Naive thymus-derived CD8-positive, alpha-beta T cell (primary cell): ENCODE measurements at regions not wholly inside any gene's neighbourhood (a gene's known extent, or its start where the extent isn't known, plus 50 kb on each side); places are given as distances from the start of the nearest gene placed in this dataset.

Source experiments
- ATAC-seq, 2 donors: fragments of 150-1000 bp; cut with Tn5 transposase in 1 of 2; sonication (Bioruptor Pico), chemical (Tn5 transposase) in 1 of 2; 1 replicate in 1 of 2; 2 replicates in 1 of 2; pipeline ENCODE4 v1.10.0; 2021; ENCODE audit warnings: mild to moderate bottlenecking in 2 of 2, moderate library complexity in 2 of 2
- POLR2A ChIA-PET: fragments of 350-600 bp; sonication (Branson Sonifier 250); formaldehyde crosslinking; loops from one replicate; lab custom pipeline; 2021; ENCODE audit warnings: antibody characterized with exemption; lab: Charles Lee
- DNase-seq, 10 donors: peaks; one replicate each; pipeline versions ENCODE4 v3.0.0 to v3.0.0-alpha.2; 2020 to 2022
- H3K27ac Mint-ChIP-seq, 10 donors: one replicate each; pipeline ENCODE4 v1.8.0; 2020 to 2022; ENCODE audit warnings: mild to moderate bottlenecking in 10 of 10, mixed read lengths in 10 of 10, moderate library complexity in 4 of 10, inconsistent platforms in 1 of 10
- H3K27me3 Mint-ChIP-seq, 5 donors: one replicate each; pipeline ENCODE4 v1.8.0; 2021 to 2022; ENCODE audit warnings: mixed read lengths in 5 of 5
- H3K36me3 Mint-ChIP-seq, 3 donors: one replicate each; pipeline ENCODE4 v1.8.0; 2020 to 2022; ENCODE audit warnings: mixed read lengths in 3 of 3, mild to moderate bottlenecking in 2 of 3, inconsistent platforms in 1 of 3
- H3K4me1 Mint-ChIP-seq, 4 donors: one replicate each; pipeline ENCODE4 v1.8.0; 2021 to 2022; ENCODE audit warnings: mixed read lengths in 4 of 4
- H3K4me3 Mint-ChIP-seq, 10 donors: one replicate each; pipeline ENCODE4 v1.8.0; 2020 to 2022; ENCODE audit warnings: mild to moderate bottlenecking in 10 of 10, mixed read lengths in 10 of 10, moderate library complexity in 6 of 10, inconsistent platforms in 1 of 10
- H3K9me3 Mint-ChIP-seq, 9 donors: one replicate each; pipeline ENCODE4 v1.8.0; 2020 to 2022; ENCODE audit warnings: mixed read lengths in 9 of 9, mild to moderate bottlenecking in 3 of 9, inconsistent platforms in 1 of 9, moderate library complexity in 1 of 9

DNA sequence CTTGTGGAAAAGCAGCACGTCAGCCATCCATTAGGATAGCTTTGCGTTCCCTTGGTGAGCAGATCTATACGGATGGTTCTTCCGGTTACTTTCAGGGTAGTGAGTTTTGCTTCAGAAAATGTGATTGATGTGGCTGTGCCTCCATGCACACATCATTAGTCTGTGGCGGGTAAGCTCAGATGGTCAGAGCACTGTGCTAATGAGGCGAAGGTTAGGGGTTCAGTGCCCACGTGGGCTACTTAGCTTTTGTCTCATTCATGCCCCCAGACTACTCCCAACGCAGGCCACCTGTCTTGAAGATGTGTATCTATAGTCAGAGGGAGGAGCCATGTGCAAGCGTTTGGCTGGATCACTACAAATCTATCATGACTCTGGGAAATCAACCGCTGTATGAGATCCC, 322.8 kb upstream of the POU3F3 start:
- H3K27me3 Mint-ChIP-seq, result peaks cover 0 to 19% (median 0%) of the 10 kb centered on the region in 5 donors
- no peaks in the 10 kb centered on the region for H3K36me3 Mint-ChIP-seq
- no peak overlapping the region for H3K27ac Mint-ChIP-seq
- H3K9me3 Mint-ChIP-seq, result peaks cover 0 to 15% (median 2%) of the 10 kb centered on the region in 9 donors
- no peak overlapping the region for H3K4me3 Mint-ChIP-seq
- ATAC-seq (no peak), DNase-seq (no peak)
- POLR2A ChIA-PET, result no interaction called here
- no peaks in the 10 kb centered on the region for H3K4me1 Mint-ChIP-seq

DNA sequence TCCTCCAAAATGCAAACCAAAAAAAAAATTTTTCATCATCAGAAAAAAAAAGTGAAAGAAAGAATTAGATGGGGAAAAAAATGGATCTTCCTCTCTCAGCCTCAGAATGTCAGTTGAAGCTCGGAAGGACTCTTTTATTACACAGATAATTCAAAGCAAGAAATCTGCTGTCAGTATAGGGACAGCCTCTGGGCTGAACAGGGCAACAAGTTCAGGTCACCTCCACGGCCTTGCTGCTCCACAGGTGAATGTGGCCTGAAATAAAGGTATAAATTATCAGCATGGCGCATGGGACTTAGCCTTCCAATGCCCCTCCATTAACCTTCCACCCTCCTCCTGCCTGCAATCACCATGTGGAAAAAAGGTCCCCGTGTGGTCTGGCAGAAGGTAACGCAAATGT, 316.8 kb upstream of the POU3F3 start:
- H3K27me3 Mint-ChIP-seq, result peaks cover 0 to 3% (median 0%) of the 10 kb centered on the region in 5 donors
- POLR2A ChIA-PET, result no interaction called here
- no peak overlapping the region for H3K27ac Mint-ChIP-seq
- H3K4me1 Mint-ChIP-seq, result peaks cover 0 to 8% (median 0%) of the 10 kb centered on the region in 4 donors
- H3K9me3 Mint-ChIP-seq, result peaks cover 0 to 2% (median 0%) of the 10 kb centered on the region in 9 donors
- DNase-seq, result no peak
- ATAC-seq, result no peak
- no peaks in the 10 kb centered on the region for H3K36me3 Mint-ChIP-seq
- no peak overlapping the region for H3K4me3 Mint-ChIP-seq

DNA sequence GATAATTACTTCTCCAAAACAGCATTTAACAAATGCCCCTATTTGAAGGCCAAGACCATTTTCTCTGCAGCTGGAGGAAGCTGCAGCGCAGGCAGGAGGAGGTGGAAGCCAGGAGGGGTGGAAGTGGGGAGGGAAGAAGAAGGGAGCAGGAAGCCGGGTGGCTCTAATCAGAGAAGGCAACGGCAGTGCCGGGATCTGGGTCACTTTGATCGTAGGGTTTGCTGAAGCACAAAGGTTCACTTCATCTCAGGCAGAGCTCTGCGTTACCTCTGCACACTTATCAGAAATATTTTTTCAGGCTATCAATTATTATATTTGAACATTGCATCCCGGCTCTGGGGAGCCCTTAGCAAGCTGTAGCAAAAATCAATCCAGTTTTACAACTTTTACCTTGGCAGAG, 315.8 kb upstream of the POU3F3 start:
- no peak for ATAC-seq

DNA sequence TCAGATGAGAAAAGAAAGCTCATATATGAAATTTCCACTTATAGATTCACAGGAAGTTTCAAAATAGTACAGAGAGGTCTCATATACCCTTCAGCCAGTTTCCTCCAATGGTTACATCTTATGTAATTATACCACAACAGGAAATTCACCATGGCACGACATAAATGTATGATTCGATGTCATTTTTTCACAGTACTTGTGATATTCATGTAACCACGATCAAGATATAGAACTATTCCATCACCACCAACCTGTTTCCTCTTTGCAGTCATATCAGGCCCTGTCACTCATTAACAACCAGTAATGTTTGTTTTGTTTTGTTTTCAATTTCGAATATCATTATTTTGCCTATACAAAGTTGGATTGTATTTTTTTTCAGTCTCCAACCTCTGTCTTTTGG, 314.3 kb upstream of the POU3F3 start:
- DNase-seq (no peak), ATAC-seq (no peak)
- Mint-ChIP-seq H3K27ac (peak overlapping the region in 1 of 10 donors; percentile 25), H3K4me3 (no peak overlapping the region), H3K36me3 (no peaks in the 10 kb centered on the region), H3K9me3 (peaks cover 0 to 3% (median 0%) of the 10 kb centered on the region in 9 donors), H3K4me1 (peaks cover 0 to 8% (median 0%) of the 10 kb centered on the region in 4 donors), H3K27me3 (no peaks in the 10 kb centered on the region)
- POLR2A ChIA-PET, result no interaction called here

More for the DNA sequence above, 315.8 kb upstream of the POU3F3 start:
- Mint-ChIP-seq H3K4me3 (no peak overlapping the region), H3K9me3 (peaks cover 0 to 3% (median 0%) of the 10 kb centered on the region in 9 donors), H3K27ac (no peak overlapping the region), H3K27me3 (peaks cover 0 to 1% (median 0%) of the 10 kb centered on the region in 5 donors), H3K4me1 (peaks cover 0 to 8% (median 0%) of the 10 kb centered on the region in 4 donors), H3K36me3 (no peaks in the 10 kb centered on the region)
- POLR2A ChIA-PET, result no interaction called here
- DNase-seq, result no peak

DNA sequence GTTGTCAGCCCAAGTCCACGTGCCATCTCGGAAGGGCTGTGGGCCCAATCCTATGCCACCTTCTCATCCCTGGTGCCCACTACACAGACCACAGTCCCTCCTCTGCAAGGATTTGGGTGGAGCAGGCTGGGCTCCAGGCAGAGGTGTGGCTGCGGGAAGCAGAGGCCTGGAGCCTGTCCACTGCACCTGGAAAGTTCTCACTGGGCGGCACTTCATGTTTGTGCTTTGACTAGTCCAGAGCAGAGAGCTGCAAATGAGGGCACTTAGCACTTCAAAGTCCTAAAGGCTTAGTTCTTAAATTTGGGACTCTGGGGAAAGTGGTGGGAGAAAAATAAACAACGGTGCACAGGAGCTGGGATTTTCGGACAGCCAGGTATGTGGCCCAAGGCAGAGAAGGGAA, 308.9 kb upstream of the POU3F3 start:
- ATAC-seq, result no peak
- no peak overlapping the region for H3K27ac Mint-ChIP-seq
- peaks cover 0 to 2% (median 0%) of the 10 kb centered on the region in 5 donors for H3K27me3 Mint-ChIP-seq
- POLR2A ChIA-PET, result no interaction called here
- H3K9me3 Mint-ChIP-seq, result peaks cover 0 to 3% (median 0%) of the 10 kb centered on the region in 9 donors
- no peaks in the 10 kb centered on the region for H3K36me3 Mint-ChIP-seq
- no peak for DNase-seq
- H3K4me1 Mint-ChIP-seq, result peaks cover 0 to 1% (median 0%) of the 10 kb centered on the region in 4 donors
- no peak overlapping the region for H3K4me3 Mint-ChIP-seq

DNA sequence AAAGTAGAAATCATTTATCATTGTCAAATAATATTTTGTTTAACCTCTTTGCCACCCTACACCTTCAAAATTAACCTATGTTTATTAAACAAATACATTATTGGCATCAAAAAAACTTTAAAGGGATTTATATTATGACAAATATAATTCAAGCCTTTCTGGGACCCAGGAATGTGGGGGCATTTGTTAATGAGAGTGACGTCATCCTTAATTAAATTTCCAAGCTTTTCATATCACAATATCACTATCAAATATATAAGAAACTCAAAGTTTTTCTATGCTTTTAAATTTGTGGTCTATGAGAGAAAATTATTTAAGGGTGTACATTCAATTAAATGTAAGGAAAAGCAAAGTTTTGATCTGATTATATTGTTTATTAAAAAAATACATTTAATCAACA, 307.4 kb upstream of the POU3F3 start:
- Mint-ChIP-seq H3K4me1 (peaks cover 0 to 1% (median 0%) of the 10 kb centered on the region in 4 donors), H3K27me3 (peaks cover 0 to 3% (median 0%) of the 10 kb centered on the region in 5 donors), H3K9me3 (peaks cover 0 to 3% (median 0%) of the 10 kb centered on the region in 9 donors), H3K36me3 (no peaks in the 10 kb centered on the region), H3K27ac (no peak overlapping the region), H3K4me3 (no peak overlapping the region)
- ATAC-seq (no peak), DNase-seq (no peak)
- POLR2A ChIA-PET, result no interaction called here

DNA sequence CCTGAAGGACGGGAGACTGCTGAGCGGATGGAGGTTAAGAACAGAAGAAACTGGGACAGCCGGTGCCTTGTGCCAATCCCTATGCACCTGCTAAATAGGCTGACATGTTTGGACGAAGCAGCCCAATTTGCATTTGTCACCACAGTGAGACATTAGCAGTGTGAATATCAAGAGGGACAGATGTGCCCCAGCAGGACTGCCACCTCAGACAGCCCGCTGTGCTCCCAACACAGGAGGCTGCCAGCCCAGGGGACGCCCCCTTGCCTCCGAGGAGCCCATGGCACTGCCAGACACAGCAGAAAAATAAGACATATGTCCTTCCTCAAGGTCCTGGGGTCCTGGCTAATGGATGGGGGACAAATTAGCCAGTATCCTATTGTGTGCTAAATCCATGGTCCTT, 306.7 kb upstream of the POU3F3 start:
- DNase-seq, result no peak
- POLR2A ChIA-PET, result no interaction called here
- Mint-ChIP-seq H3K9me3 (peaks cover 0 to 2% (median 0%) of the 10 kb centered on the region in 9 donors), H3K27ac (no peak overlapping the region), H3K27me3 (peaks cover 0 to 3% (median 0%) of the 10 kb centered on the region in 5 donors), H3K36me3 (no peaks in the 10 kb centered on the region), H3K4me3 (no peak overlapping the region), H3K4me1 (peaks cover 0 to 1% (median 0%) of the 10 kb centered on the region in 4 donors)
- no peak for ATAC-seq

DNA sequence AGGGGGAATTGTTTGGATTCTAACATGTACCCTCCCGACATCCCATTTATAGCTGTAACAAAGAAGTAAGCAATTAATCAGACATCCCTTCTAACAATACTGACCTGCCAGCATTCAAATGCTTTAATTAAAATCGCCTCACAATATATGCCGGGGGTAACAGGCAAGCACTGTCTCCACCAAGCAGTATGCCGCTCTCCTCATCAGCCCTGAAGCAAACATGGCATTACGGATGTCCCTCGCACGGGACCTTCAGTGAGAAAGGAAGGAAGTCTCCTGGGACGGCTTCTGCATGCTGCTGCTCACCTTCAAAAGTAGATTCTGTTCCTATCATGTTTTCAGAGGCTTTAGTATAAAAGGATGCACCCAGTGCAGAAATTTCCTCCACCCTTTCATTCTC, 292.7 kb upstream of the POU3F3 start:
- Mint-ChIP-seq H3K27me3 (peaks cover 2 to 18% (median 7%) of the 10 kb centered on the region in 5 donors), H3K9me3 (peaks cover 0 to 8% (median 0%) of the 10 kb centered on the region in 9 donors), H3K4me1 (no peaks in the 10 kb centered on the region), H3K36me3 (no peaks in the 10 kb centered on the region), H3K27ac (peak overlapping the region in 1 of 10 donors; percentile 10), H3K4me3 (no peak overlapping the region)
- POLR2A ChIA-PET, result no interaction called here
- DNase-seq (no peak), ATAC-seq (no peak)

DNA sequence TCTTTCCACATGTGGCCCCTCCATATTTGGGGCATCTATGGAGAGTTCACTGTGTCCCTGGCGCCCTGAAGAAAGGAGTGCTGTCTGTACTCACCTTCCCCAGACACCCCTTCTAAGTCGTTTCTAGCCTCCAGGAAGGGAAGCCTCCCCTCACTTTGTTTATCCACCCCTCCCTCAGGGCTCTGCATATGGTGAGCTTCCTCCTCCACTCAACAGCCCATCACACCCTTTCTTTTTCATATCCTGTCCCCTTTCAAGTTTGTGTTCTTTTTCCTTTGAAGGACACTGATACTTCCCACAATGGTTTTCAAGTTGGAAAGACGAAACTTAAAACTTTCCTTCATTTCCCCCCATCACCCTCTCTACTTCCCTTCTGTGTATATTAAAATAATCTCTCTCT, 291.4 kb upstream of the POU3F3 start:
- H3K9me3 Mint-ChIP-seq, result peaks cover 0 to 8% (median 0%) of the 10 kb centered on the region in 9 donors
- ATAC-seq, result no peak

DNA sequence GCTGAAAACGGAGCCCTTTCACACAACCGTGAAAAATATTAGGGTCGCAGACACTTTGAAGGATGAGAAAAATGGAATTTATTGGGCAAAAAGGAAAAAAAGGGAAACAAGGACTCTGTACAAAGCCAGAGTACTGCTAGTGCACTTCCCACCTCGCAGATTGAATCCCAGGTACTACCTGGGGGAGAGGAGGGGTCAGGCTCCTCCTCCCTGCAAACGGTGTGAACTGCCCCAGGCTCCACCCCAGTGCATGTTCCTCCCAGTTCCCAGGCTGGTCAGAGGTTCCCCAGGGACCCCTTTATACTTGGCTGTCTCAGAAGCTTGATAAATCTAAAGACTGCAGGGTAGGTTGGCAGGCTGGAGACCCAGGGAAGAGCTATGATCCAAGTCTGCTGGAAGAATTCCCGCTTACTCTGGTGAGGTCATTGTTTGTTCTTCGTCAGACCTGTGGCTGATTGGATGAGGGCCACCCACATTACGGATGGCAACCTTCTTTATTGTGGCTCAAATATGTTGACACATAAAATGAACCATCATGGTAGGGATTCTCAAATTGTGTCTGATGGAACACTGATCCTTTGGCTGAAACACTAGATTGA, 290.4 kb upstream of the POU3F3 start:
- no peak for DNase-seq
- ATAC-seq, result no peak
- Mint-ChIP-seq H3K36me3 (no peaks in the 10 kb centered on the region), H3K4me3 (no peak overlapping the region), H3K4me1 (no peaks in the 10 kb centered on the region), H3K27me3 (peaks cover 0 to 18% (median 5%) of the 10 kb centered on the region in 5 donors), H3K27ac (no peak overlapping the region), H3K9me3 (peaks cover 0 to 8% (median 0%) of the 10 kb centered on the region in 9 donors)
- POLR2A ChIA-PET, result no interaction called here

More for the DNA sequence above, 291.4 kb upstream of the POU3F3 start:
- Mint-ChIP-seq H3K27me3 (peaks cover 2 to 18% (median 5%) of the 10 kb centered on the region in 5 donors), H3K36me3 (no peaks in the 10 kb centered on the region), H3K4me1 (no peaks in the 10 kb centered on the region), H3K27ac (no peak overlapping the region), H3K4me3 (no peak overlapping the region)
- DNase-seq, result no peak
- POLR2A ChIA-PET, result no interaction called here

DNA sequence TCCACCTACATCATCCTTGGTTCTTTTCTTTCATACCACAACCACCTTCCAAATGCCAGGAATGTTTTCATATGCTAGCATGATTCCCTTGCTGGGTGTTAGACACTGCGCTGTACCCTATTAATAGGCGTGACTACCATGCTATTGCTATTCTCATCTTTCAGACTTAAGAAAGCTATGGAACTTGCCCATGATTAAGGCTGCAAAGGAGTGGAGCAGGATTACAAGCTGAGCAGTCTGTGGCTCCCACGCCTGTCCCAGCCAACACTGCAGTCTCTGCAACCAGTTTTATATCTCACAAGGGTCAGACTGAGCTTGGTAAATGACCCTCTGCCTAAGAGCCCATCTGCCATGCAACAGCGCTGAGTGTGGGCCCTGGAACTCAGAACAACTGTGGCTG, 285.7 kb upstream of the POU3F3 start:
- H3K4me3 Mint-ChIP-seq, result no peak overlapping the region
- peaks cover 0 to 4% (median 3%) of the 10 kb centered on the region in 5 donors for H3K27me3 Mint-ChIP-seq
- no peaks in the 10 kb centered on the region for H3K36me3 Mint-ChIP-seq
- ATAC-seq, result no peak
- peaks cover 0 to 3% (median 0%) of the 10 kb centered on the region in 4 donors for H3K4me1 Mint-ChIP-seq
- H3K9me3 Mint-ChIP-seq, result peaks cover 0 to 8% (median 0%) of the 10 kb centered on the region in 9 donors
- POLR2A ChIA-PET, result no interaction called here
- DNase-seq, result no peak
- H3K27ac Mint-ChIP-seq, result no peak overlapping the region

DNA sequence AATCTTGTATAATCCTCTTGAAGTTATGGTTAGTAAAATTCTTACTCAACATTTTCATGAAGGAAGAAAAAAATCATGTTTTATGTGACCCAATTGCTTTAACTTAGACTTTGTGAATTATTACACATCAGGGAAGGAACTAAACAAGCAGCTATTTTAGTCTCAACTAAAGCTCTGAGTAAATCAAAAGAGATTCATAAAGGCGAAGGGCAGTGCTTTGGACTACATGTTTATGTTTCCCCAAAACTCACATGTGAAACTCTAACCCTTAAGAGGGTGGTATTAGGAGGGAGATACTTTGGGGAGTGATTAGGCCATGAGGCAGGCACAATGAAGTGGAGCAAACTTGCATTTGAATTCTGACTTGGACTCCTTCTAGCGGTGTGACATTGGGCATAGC, 283.7 kb upstream of the POU3F3 start:
- peaks cover 0 to 3% (median 0%) of the 10 kb centered on the region in 4 donors for H3K4me1 Mint-ChIP-seq
- ATAC-seq (no peak), DNase-seq (no peak)
- H3K4me3 Mint-ChIP-seq, result no peak overlapping the region
- POLR2A ChIA-PET, result no interaction called here
- peaks cover 0 to 2% (median 0%) of the 10 kb centered on the region in 9 donors for H3K9me3 Mint-ChIP-seq
- no peaks in the 10 kb centered on the region for H3K36me3 Mint-ChIP-seq
- no peaks in the 10 kb centered on the region for H3K27me3 Mint-ChIP-seq
- H3K27ac Mint-ChIP-seq, result no peak overlapping the region

DNA sequence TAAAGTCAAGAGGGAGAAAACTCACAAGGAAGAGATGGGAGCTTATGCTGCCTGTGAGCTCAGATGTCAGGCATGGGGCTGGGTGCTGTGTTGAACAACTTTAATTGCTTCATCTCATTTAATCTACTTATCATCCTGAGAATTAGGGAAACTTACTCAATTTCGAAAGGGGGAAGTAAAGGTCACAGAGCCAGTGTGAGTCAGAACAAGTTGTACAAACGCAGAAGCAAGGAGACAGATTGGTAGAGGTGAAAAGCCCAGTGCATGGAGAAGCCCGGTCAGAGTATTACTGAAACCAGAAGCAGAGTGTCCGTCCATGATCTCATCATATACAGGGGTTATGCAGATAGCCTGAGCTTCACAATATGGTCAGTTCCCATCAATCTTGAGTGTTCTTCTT, 281.1 kb upstream of the POU3F3 start:
- no peak for ATAC-seq
- Mint-ChIP-seq H3K9me3 (no peaks in the 10 kb centered on the region), H3K36me3 (no peaks in the 10 kb centered on the region), H3K4me3 (no peak overlapping the region), H3K4me1 (peaks cover 0 to 3% (median 0%) of the 10 kb centered on the region in 4 donors), H3K27me3 (no peaks in the 10 kb centered on the region), H3K27ac (peak overlapping the region in 1 of 10 donors; percentile 4)
- no peak for DNase-seq
- POLR2A ChIA-PET, result no interaction called here

DNA sequence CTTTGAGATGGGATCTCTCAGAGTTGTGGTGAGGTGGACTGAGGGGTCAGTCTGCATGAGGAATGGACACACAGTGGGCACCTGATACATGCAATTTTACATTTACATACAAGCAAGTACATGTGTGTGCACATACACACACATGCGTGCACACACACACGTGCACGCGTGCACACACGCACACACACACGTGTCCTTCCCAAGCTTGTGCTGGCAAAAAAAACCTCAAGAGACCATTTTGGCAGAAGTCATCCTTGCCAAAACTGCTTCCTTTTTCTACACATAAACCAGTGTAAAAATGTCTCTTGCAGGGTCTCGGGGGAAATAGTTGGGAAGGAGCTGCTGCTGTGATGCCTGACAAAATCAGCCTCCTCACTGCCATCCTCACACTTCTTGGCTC, 279.5 kb upstream of the POU3F3 start:
- POLR2A ChIA-PET, result no interaction called here
- H3K27ac Mint-ChIP-seq, result no peak overlapping the region
- H3K4me1 Mint-ChIP-seq, result peaks cover 0 to 3% (median 0%) of the 10 kb centered on the region in 4 donors
- DNase-seq (no peak), ATAC-seq (no peak)
- no peaks in the 10 kb centered on the region for H3K36me3 Mint-ChIP-seq
- H3K4me3 Mint-ChIP-seq, result no peak overlapping the region
- no peaks in the 10 kb centered on the region for H3K9me3 Mint-ChIP-seq
- H3K27me3 Mint-ChIP-seq, result peaks cover 0 to 4% (median 0%) of the 10 kb centered on the region in 5 donors
